HCT116 (cell line): ENCODE measurements at regions not wholly inside any gene's neighbourhood (a gene's known extent, or its start where the extent isn't known, plus 50 kb on each side); places are given as distances from the start of the nearest gene placed in this dataset.

Experiments
- ATF3 ChIP-seq: IDR thresholded peaks from 2 replicates; pipeline ENCODE4 v1.6.1; 2012
- CTCF ChIP-seq, 3 experiments: fragments of 200-600 bp in 1 of 3; sonication (generic) in 1 of 3; IDR thresholded peaks in 2 of 3; conservative IDR thresholded peaks in 1 of 3; 2 replicates each; pipeline ENCODE4 v1.5.1; 2012 to 2017; ENCODE audit warnings: low read depth in 2 of 3, low read length in 2 of 3, antibody characterized with exemption in 1 of 3, borderline replicate concordance in 1 of 3, control low read depth in 1 of 3, mild to moderate bottlenecking in 1 of 3, mixed read lengths in 1 of 3, mixed run types in 1 of 3, moderate library complexity in 1 of 3; ENCODE audit not compliant: insufficient read depth in 1 of 3
- MAX ChIP-seq: IDR thresholded peaks from 2 replicates; pipeline ENCODE4 v1.6.1; 2012
- POLR2A ChIP-seq: IDR thresholded peaks from 2 replicates; pipeline ENCODE4 v1.7.0; 2011; ENCODE audit warnings: borderline replicate concordance; ENCODE audit not compliant: insufficient read depth, insufficient read length; ENCODE audit errors: extremely low read depth
- RAD21 ChIP-seq: IDR thresholded peaks from 2 replicates; pipeline ENCODE4 v1.6.1; 2012; ENCODE audit warnings: low read depth, mild to moderate bottlenecking
- YY1 ChIP-seq: IDR thresholded peaks from 2 replicates; pipeline ENCODE4 v1.6.1; 2011; ENCODE audit warnings: low read length, low read depth, moderate library complexity, mild to moderate bottlenecking; ENCODE audit not compliant: insufficient replicate concordance; ENCODE audit errors: extremely low read depth
- ZBTB33 ChIP-seq: IDR thresholded peaks from 2 replicates; pipeline ENCODE4 v1.6.1; 2011; ENCODE audit warnings: mild to moderate bottlenecking, low read length, moderate library complexity; ENCODE audit not compliant: insufficient replicate concordance; ENCODE audit errors: extremely low read depth

- TF ChIP-seq ZBTB33: no peak
- TF ChIP-seq CTCF (IDR thresholded peaks at IDR 0.05 in 2 of 3, conservative IDR thresholded peaks at IDR 0.05 in 1 of 3; ENCODE audit: borderline replicate concordance in 1 of 3, insufficient read depth in 1 of 3, low read depth in 2 of 3, low read length in 2 of 3): no peak
- no peak for TF ChIP-seq POLR2A
- TF ChIP-seq MAX: no peak
- TF ChIP-seq ATF3: no peak
- TF ChIP-seq YY1: no peak
- no peak for TF ChIP-seq RAD21
Observed at GRCh38 chr17:12429116-12429515, 236.6 kb upstream of the MYOCD start.
